HCT116 (cell line): ENCODE measurements at regions not wholly inside any gene's neighbourhood (a gene's known extent, or its start where the extent isn't known, plus 50 kb on each side); places are given as distances from the start of the nearest gene placed in this dataset.

Source experiments
- CTCF ChIP-seq, 3 experiments: fragments of 200-600 bp in 1 of 3; sonication (generic) in 1 of 3; IDR thresholded peaks in 2 of 3; conservative IDR thresholded peaks in 1 of 3; 2 replicates each; pipeline ENCODE4 v1.5.1; 2012 to 2017; ENCODE audit warnings: low read depth in 2 of 3, low read length in 2 of 3, antibody characterized with exemption in 1 of 3, borderline replicate concordance in 1 of 3, control low read depth in 1 of 3, mild to moderate bottlenecking in 1 of 3, mixed read lengths in 1 of 3, mixed run types in 1 of 3, moderate library complexity in 1 of 3; ENCODE audit not compliant: insufficient read depth in 1 of 3
- EZH2phosphoT487 ChIP-seq: fragments of 200-600 bp; IDR thresholded peaks from 2 replicates; pipeline ENCODE4 v1.6.1; 2018; ENCODE audit warnings: antibody characterized with exemption, borderline replicate concordance
- JUND ChIP-seq: IDR thresholded peaks from 2 replicates; pipeline ENCODE4 v1.6.1; 2012
- MAX ChIP-seq: IDR thresholded peaks from 2 replicates; pipeline ENCODE4 v1.6.1; 2012
- POLR2A ChIP-seq: IDR thresholded peaks from 2 replicates; pipeline ENCODE4 v1.7.0; 2011; ENCODE audit warnings: borderline replicate concordance; ENCODE audit not compliant: insufficient read depth, insufficient read length; ENCODE audit errors: extremely low read depth
- POLR2AphosphoS5 ChIP-seq: IDR thresholded peaks from 2 replicates; pipeline ENCODE4 v1.6.1; 2011; ENCODE audit warnings: mild to moderate bottlenecking, low read depth, low read length, moderate library complexity
- RAD21 ChIP-seq: IDR thresholded peaks from 2 replicates; pipeline ENCODE4 v1.6.1; 2012; ENCODE audit warnings: low read depth, mild to moderate bottlenecking
- TCF7L2 ChIP-seq: IDR thresholded peaks from 2 replicates; pipeline ENCODE4 v1.7.0; 2011; ENCODE audit warnings: borderline replicate concordance, inconsistent platforms; ENCODE audit not compliant: insufficient read depth, insufficient read length; ENCODE audit errors: extremely low read depth
- YY1 ChIP-seq: IDR thresholded peaks from 2 replicates; pipeline ENCODE4 v1.6.1; 2011; ENCODE audit warnings: low read length, low read depth, moderate library complexity, mild to moderate bottlenecking; ENCODE audit not compliant: insufficient replicate concordance; ENCODE audit errors: extremely low read depth
- ZNF274 ChIP-seq: fragments of 200-500 bp; sonication (Bioruptor generic); IDR thresholded peaks from 2 replicates; pipeline ENCODE4 v1.6.1; 2014; ENCODE audit warnings: mild to moderate bottlenecking, low read depth, low read length, inconsistent platforms

GRCh38 chr2:61715506-61715905 lies 138.4 kb downstream of the FAM161A start:
- TF ChIP-seq POLR2A (no peak), CTCF (IDR thresholded peaks at IDR 0.05 in 2 of 3, conservative IDR thresholded peaks at IDR 0.05 in 1 of 3; ENCODE audit: borderline replicate concordance in 1 of 3, insufficient read depth in 1 of 3, low read depth in 2 of 3, low read length in 2 of 3) (no peak), EZH2phosphoT487 (no peak), MAX (no peak), YY1 (no peak), ZNF274 (no peak), POLR2AphosphoS5 (no peak), RAD21 (no peak), JUND (no peak), TCF7L2 (no peak)
